ENCODE measurements at regions not wholly inside any gene's neighbourhood (a gene's known extent, or its start where the extent isn't known, plus 50 kb on each side); places are given as distances from the start of the nearest gene placed in this dataset.

GRCh38 chr18:25786758-25787157, 303.7 kb downstream of the SS18 start:
- TF ChIP-seq CTCF (IDR thresholded peaks at IDR 0.05) (no peak), EZH2 (IDR thresholded peaks at IDR 0.05; ENCODE audit: borderline replicate concordance, insufficient read depth, low read depth, low read length, poor library complexity, severe bottlenecking) (no peak)

All from B cell (primary cell).